ENCODE measurements at regions not wholly inside any gene's neighbourhood (a gene's known extent, or its start where the extent isn't known, plus 50 kb on each side); places are given as distances from the start of the nearest gene placed in this dataset.

DNA sequence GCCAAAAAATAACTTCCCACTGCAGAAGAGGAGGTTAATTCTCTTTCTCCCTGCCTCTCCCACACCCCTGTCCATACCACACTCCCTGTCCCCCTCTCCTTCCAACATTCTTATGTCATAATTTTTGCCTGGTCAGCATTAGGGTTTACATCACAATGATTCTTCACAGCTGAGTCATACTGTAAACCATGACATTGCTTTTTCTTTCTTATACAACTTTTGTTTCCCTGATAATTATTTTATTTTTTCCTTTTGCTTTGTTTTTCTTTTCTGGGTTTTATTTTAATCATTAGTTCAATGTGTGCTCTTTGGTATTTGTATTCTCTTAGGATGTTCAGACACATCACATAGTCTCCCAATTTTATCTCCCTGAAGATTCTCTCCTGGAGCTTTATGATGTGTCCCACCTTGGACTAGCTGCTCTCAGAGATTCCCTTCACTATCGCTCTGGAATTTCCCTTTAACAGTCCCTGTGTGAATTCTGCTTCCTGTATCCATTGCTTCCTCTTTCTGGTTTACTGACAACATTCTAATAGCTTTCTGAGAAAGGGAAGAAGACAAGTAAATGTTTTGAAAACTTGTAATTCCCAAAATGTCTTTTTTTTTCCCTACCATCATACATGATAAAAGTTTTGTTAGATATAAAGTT lies 70.7 kb downstream of the SOX2 start:
- H2AFZ ChIP-seq (ENCODE audit: low read depth, low read length) = peak overlapping the region; percentile 64
- no peaks in the 10 kb centered on the region for H3K79me2 ChIP-seq (ENCODE audit: control insufficient read depth, insufficient read depth, low read length)
- DNase-seq (ENCODE audit: low read depth, low spot score) = peak; percentile 58
- H3K9me1 ChIP-seq (replicated peaks; ENCODE audit: control insufficient read depth, extremely low read depth, insufficient read depth, low read length) = no peaks in the 10 kb centered on the region
- H3K4me1 ChIP-seq (ENCODE audit: control insufficient read depth, extremely low read depth, insufficient read depth, low read length) = peaks cover 10% of the 10 kb centered on the region
- no peaks in the 10 kb centered on the region for H3K36me3 ChIP-seq (ENCODE audit: control insufficient read depth in 2 of 2, extremely low read depth in 1 of 2, insufficient read depth in 2 of 2, low read length in 2 of 2)
- H3K27ac ChIP-seq (ENCODE audit: insufficient read depth, low read depth, low read length) = peak overlapping the region; percentile 67
- TF ChIP-seq FOS (IDR thresholded peaks at IDR 0.05; ENCODE audit: borderline replicate concordance, insufficient read depth, low read length) = peak; percentile 10
- TF ChIP-seq EZH2 (IDR thresholded peaks at IDR 0.05; ENCODE audit: borderline replicate concordance, low read depth, low read length, severe bottlenecking) = no peak
- H3K4me3 ChIP-seq (replicated peaks in 1 of 3; ENCODE audit: insufficient read depth in 1 of 3, low read depth in 1 of 3, low read length in 3 of 3) = peak overlapping the region in 1 of 3 experiments; percentile 22
- H3K4me2 ChIP-seq (ENCODE audit: insufficient read depth, low read length) = peak overlapping the region; percentile 78
- H3K9ac ChIP-seq (replicated peaks; ENCODE audit: extremely low read depth, insufficient read depth, low read length) = peak overlapping the region; percentile 47
- no peaks in the 10 kb centered on the region for H3K27me3 ChIP-seq (ENCODE audit: control insufficient read depth in 2 of 2, insufficient read depth in 2 of 2, low read length in 2 of 2)
- FAIRE-seq = peak; percentile 74
- H4K20me1 ChIP-seq (replicated peaks; ENCODE audit: control insufficient read depth, extremely low read depth, insufficient read depth, low read length) = no peaks in the 10 kb centered on the region
- POLR2A ChIA-PET = no interaction called here
- H3K9me3 ChIP-seq (replicated peaks; ENCODE audit: control insufficient read depth, insufficient read depth, low read length) = no peaks in the 10 kb centered on the region
- CTCF ChIA-PET = interaction anchor here (0.6 to 1.3 kb wide), 3 partner anchors 44 to 81 kb away, joined by 3 to 4 read pairs (median 3); no protein-coding TSS in a partner anchor
- no TSS peak for BruUV-seq (replicated peaks)
- dilution Hi-C loops (cut with MboI; ENCODE audit: extremely low pct_ligation_motif_present, low sequenced_read_pairs) = no loop called here
- intact Hi-C loops (cut with micrococcal nuclease) = loop anchor here (2.0 kb wide), 1 partner anchor 72 kb away; the partner anchor contains the start of gene SOX2

- no peak overlapping the region for H3K27ac ChIP-seq (ENCODE audit: insufficient read depth, low read depth, low read length)
- H3K4me3 ChIP-seq (replicated peaks in 1 of 3; ENCODE audit: insufficient read depth in 1 of 3, low read depth in 1 of 3, low read length in 3 of 3) = no peak overlapping the region
- TF ChIP-seq MYC (IDR thresholded peaks at IDR 0.05; ENCODE audit: low read depth, low read length) = no peak
- no peak for TF ChIP-seq GATA2 (IDR thresholded peaks at IDR 0.05; ENCODE audit: insufficient read depth, insufficient read length, low read depth, low read length)
- no peak overlapping the region for H3K9ac ChIP-seq (replicated peaks; ENCODE audit: extremely low read depth, insufficient read depth, low read length)
- no peaks in the 10 kb centered on the region for H3K79me2 ChIP-seq (ENCODE audit: control insufficient read depth, insufficient read depth, low read length)
- H3K4me1 ChIP-seq (ENCODE audit: control insufficient read depth, extremely low read depth, insufficient read depth, low read length) = no peaks in the 10 kb centered on the region
- FAIRE-seq (no peak), DNase-seq (ENCODE audit: low read depth, low spot score) (no peak)
- ChIA-PET CTCF (interaction anchor here (1.1 kb wide), 1 partner anchor 464 kb away, joined by 4 read pairs; no protein-coding TSS in a partner anchor), POLR2A (no interaction called here)
- no peaks in the 10 kb centered on the region for H3K9me3 ChIP-seq (replicated peaks; ENCODE audit: control insufficient read depth, insufficient read depth, low read length)
- H4K20me1 ChIP-seq (replicated peaks; ENCODE audit: control insufficient read depth, extremely low read depth, insufficient read depth, low read length) = no peaks in the 10 kb centered on the region
- no peaks in the 10 kb centered on the region for H3K9me1 ChIP-seq (replicated peaks; ENCODE audit: control insufficient read depth, extremely low read depth, insufficient read depth, low read length)
- intact Hi-C loops (cut with micrococcal nuclease) = no loop called here
- no peak overlapping the region for H3K4me2 ChIP-seq (ENCODE audit: insufficient read depth, low read length)
- BruUV-seq (replicated peaks) = no TSS peak
- no peaks in the 10 kb centered on the region for H3K36me3 ChIP-seq (ENCODE audit: control insufficient read depth in 2 of 2, extremely low read depth in 1 of 2, insufficient read depth in 2 of 2, low read length in 2 of 2)
- H3K27me3 ChIP-seq (ENCODE audit: control insufficient read depth in 2 of 2, insufficient read depth in 2 of 2, low read length in 2 of 2) = no peaks in the 10 kb centered on the region
- H2AFZ ChIP-seq (ENCODE audit: low read depth, low read length) = no peak overlapping the region
- dilution Hi-C loops (cut with MboI; ENCODE audit: extremely low pct_ligation_motif_present, low sequenced_read_pairs) = no loop called here
Observed at GRCh38 chr3:181790561-181790960, 78.8 kb downstream of the SOX2 start.
